Endodermal cell (in vitro differentiated cells): ENCODE measurements at regions not wholly inside any gene's neighbourhood (a gene's known extent, or its start where the extent isn't known, plus 50 kb on each side); places are given as distances from the start of the nearest gene placed in this dataset.
A peak's percentile ranks its signal among the peaks of the same experiment; 100 is the strongest.

Experiments
- DNase-seq: peaks from one replicate; pipeline ENCODE4 v3.0.0-alpha.2; 2017
- H3K27ac ChIP-seq: 2 replicates; pipeline ENCODE4 v1.5.1; 2013; ENCODE audit warnings: mild to moderate bottlenecking, low read depth, low read length, moderate library complexity
- H3K27me3 ChIP-seq: 2 replicates; pipeline ENCODE4 v1.6.1; 2013; ENCODE audit warnings: mild to moderate bottlenecking, low read length, moderate library complexity; ENCODE audit not compliant: insufficient read depth, control insufficient read depth, poor library complexity, severe bottlenecking
- H3K36me3 ChIP-seq: 2 replicates; pipeline ENCODE4 v1.7.0; 2013; ENCODE audit warnings: mild to moderate bottlenecking, low read length, moderate library complexity; ENCODE audit not compliant: control insufficient read depth, insufficient read depth
- H3K4me1 ChIP-seq: one replicate; pipeline ENCODE4 v1.7.0; 2013; ENCODE audit warnings: low read length; ENCODE audit not compliant: control insufficient read depth, insufficient read depth
- H3K4me3 ChIP-seq: 2 replicates; pipeline ENCODE4 v1.5.1; 2013; ENCODE audit warnings: mild to moderate bottlenecking, low read length, moderate library complexity
- H3K9ac ChIP-seq: 2 replicates; pipeline ENCODE4 v1.6.1; 2013; ENCODE audit warnings: mild to moderate bottlenecking, low read length, moderate library complexity; ENCODE audit not compliant: poor library complexity, severe bottlenecking; ENCODE audit errors: extremely low read depth
- H3K9me3 ChIP-seq: 2 replicates; pipeline ENCODE4 v1.6.1; 2013; ENCODE audit warnings: mild to moderate bottlenecking, low read length, moderate library complexity; ENCODE audit not compliant: control insufficient read depth
- H3K27ac Mint-ChIP-seq: 2 replicates; pipeline ENCODE4 v1.8.0; 2020; ENCODE audit warnings: mixed read lengths
- H3K27me3 Mint-ChIP-seq: 2 replicates; pipeline ENCODE4 v1.8.0; 2021; ENCODE audit warnings: mild to moderate bottlenecking, mixed read lengths; ENCODE audit not compliant: insufficient read depth
- H3K36me3 Mint-ChIP-seq: 2 replicates; pipeline ENCODE4 v1.8.0; 2020; ENCODE audit warnings: low read depth, mixed read lengths
- H3K4me1 Mint-ChIP-seq: 2 replicates; pipeline ENCODE4 v1.8.0; 2020; ENCODE audit warnings: mixed read lengths
- H3K4me3 Mint-ChIP-seq: 2 replicates; pipeline ENCODE4 v1.8.0; 2020; ENCODE audit warnings: mild to moderate bottlenecking, moderate library complexity, mixed read lengths
- H3K9me3 Mint-ChIP-seq: 2 replicates; pipeline ENCODE4 v1.8.0; 2020; ENCODE audit warnings: mild to moderate bottlenecking, mixed read lengths
- CTCF ChIP-seq: fragments of 200-600 bp; sonication (generic); conservative IDR thresholded peaks from 2 replicates; pipeline ENCODE4 v1.5.0; 2021; ENCODE audit warnings: antibody characterized with exemption, mild to moderate bottlenecking
- WGBS, 2 experiments: methylation state at CpG; one replicate each; pipeline versions ENCODE4 v1.1.5 to v1.1.7; 2013; ENCODE audit warnings: missing lambda C conversion rate in 2 of 2, mixed read lengths in 1 of 2; ENCODE audit not compliant: insufficient coverage in 1 of 2, insufficient read length in 1 of 2; 5-methylcytosine and 5-hydroxymethylcytosine counted together

- no peak for DNase-seq
- no peaks in the 10 kb centered on the region for H3K27me3 ChIP-seq
- H3K9ac ChIP-seq = no peak overlapping the region
- Mint-ChIP-seq H3K36me3 (no peaks in the 10 kb centered on the region), H3K4me1 (no peaks in the 10 kb centered on the region), H3K4me3 (no peak overlapping the region), H3K9me3 (peaks cover 1% of the 10 kb centered on the region), H3K27me3 (no peaks in the 10 kb centered on the region), H3K27ac (no peak overlapping the region)
- H3K27ac ChIP-seq = no peak overlapping the region
- H3K9me3 ChIP-seq = no peaks in the 10 kb centered on the region
- H3K4me3 ChIP-seq = no peak overlapping the region
- H3K4me1 ChIP-seq = no peaks in the 10 kb centered on the region
- no peaks in the 10 kb centered on the region for H3K36me3 ChIP-seq
- 92 to 94% methylated on average over 2 of the region's 2 CpGs for WGBS, 2 experiments
- no peak for TF ChIP-seq CTCF
Measured at GRCh38 chr14:36035675-36036074, 140.8 kb downstream of the PTCSC3 start.

- H3K4me3 Mint-ChIP-seq = no peak overlapping the region
- H3K4me1 ChIP-seq = no peaks in the 10 kb centered on the region
- no peaks in the 10 kb centered on the region for H3K36me3 ChIP-seq
- H3K36me3 Mint-ChIP-seq = no peaks in the 10 kb centered on the region
- no peaks in the 10 kb centered on the region for H3K4me1 Mint-ChIP-seq
- peaks cover 9% of the 10 kb centered on the region for H3K9me3 ChIP-seq
- H3K27ac ChIP-seq = no peak overlapping the region
- no peak overlapping the region for H3K27ac Mint-ChIP-seq
- H3K27me3 ChIP-seq = no peaks in the 10 kb centered on the region
- DNase-seq = no peak
- 86 to 93% methylated on average over 2 of the region's 3 CpGs for WGBS, 2 experiments
- H3K27me3 Mint-ChIP-seq = no peaks in the 10 kb centered on the region
- no peak overlapping the region for H3K4me3 ChIP-seq
- no peak for TF ChIP-seq CTCF
- no peak overlapping the region for H3K9ac ChIP-seq
- peaks cover 8% of the 10 kb centered on the region for H3K9me3 Mint-ChIP-seq
Measured at GRCh38 chr14:36028665-36029064, 147.9 kb downstream of the PTCSC3 start.

GRCh38 chr14:36028218-36028617 is 148.3 kb downstream of the PTCSC3 start:
- no peak for DNase-seq
- no peak overlapping the region for H3K27ac Mint-ChIP-seq

More at GRCh38 chr14:36028218-36028617, 148.3 kb downstream of the PTCSC3 start:
- no peaks in the 10 kb centered on the region for H3K27me3 Mint-ChIP-seq
- H3K27ac ChIP-seq = no peak overlapping the region
- no peaks in the 10 kb centered on the region for H3K27me3 ChIP-seq
- no peaks in the 10 kb centered on the region for H3K36me3 Mint-ChIP-seq
- H3K4me3 Mint-ChIP-seq = no peak overlapping the region
- no peaks in the 10 kb centered on the region for H3K4me1 ChIP-seq
- H3K9ac ChIP-seq = no peak overlapping the region
- peaks cover 8% of the 10 kb centered on the region for H3K9me3 Mint-ChIP-seq
- no peaks in the 10 kb centered on the region for H3K36me3 ChIP-seq
- WGBS, 2 experiments = 80 to 88% methylated on average over 3 to 4 of the region's 4 CpGs
- H3K9me3 ChIP-seq = peaks cover 9% of the 10 kb centered on the region
- no peak overlapping the region for H3K4me3 ChIP-seq
- no peaks in the 10 kb centered on the region for H3K4me1 Mint-ChIP-seq
- TF ChIP-seq CTCF = peak; percentile 53
